ENCODE measurements at regions not wholly inside any gene's neighbourhood (a gene's known extent, or its start where the extent isn't known, plus 50 kb on each side); places are given as distances from the start of the nearest gene placed in this dataset.

GRCh38 chr13:29996316-29996715 is 145.9 kb upstream of the UBL3 start:
- no peak for DNase-seq (ENCODE audit: low spot score in 2 of 2, unreplicated experiment in 2 of 2)
- TF ChIP-seq CTCF (IDR thresholded peaks at IDR 0.05; ENCODE audit: unreplicated experiment): no peak
- no peak overlapping the region for H3K27ac Mint-ChIP-seq
- H3K4me3 Mint-ChIP-seq: no peak overlapping the region
- H3K36me3 Mint-ChIP-seq: no peaks in the 10 kb centered on the region
- H3K9me3 Mint-ChIP-seq: no peaks in the 10 kb centered on the region
- peaks cover 2% of the 10 kb centered on the region for H3K4me1 Mint-ChIP-seq
- H3K27me3 Mint-ChIP-seq (ENCODE audit: low read depth): no peaks in the 10 kb centered on the region

GRCh38 chr13:29994911-29995595 is 144.6 kb upstream of the UBL3 start:
- no peaks in the 10 kb centered on the region for H3K36me3 Mint-ChIP-seq
- peaks cover 2% of the 10 kb centered on the region for H3K4me1 Mint-ChIP-seq
- no peak overlapping the region for H3K27ac Mint-ChIP-seq
- TF ChIP-seq CTCF (IDR thresholded peaks at IDR 0.05; ENCODE audit: unreplicated experiment): no peak
- H3K4me3 Mint-ChIP-seq: no peak overlapping the region
- DNase-seq (ENCODE audit: low spot score in 2 of 2, unreplicated experiment in 2 of 2): no peak
- H3K27me3 Mint-ChIP-seq (ENCODE audit: low read depth): no peaks in the 10 kb centered on the region
- no peaks in the 10 kb centered on the region for H3K9me3 Mint-ChIP-seq

- DNase-seq (ENCODE audit: low spot score in 2 of 2, unreplicated experiment in 2 of 2): no peak
- Mint-ChIP-seq H3K4me3 (no peak overlapping the region), H3K4me1 (no peaks in the 10 kb centered on the region), H3K9me3 (no peaks in the 10 kb centered on the region), H3K27me3 (ENCODE audit: low read depth) (no peaks in the 10 kb centered on the region), H3K36me3 (no peaks in the 10 kb centered on the region), H3K27ac (no peak overlapping the region)
- TF ChIP-seq CTCF (IDR thresholded peaks at IDR 0.05; ENCODE audit: unreplicated experiment): no peak
These were observed 143.5 kb upstream of the UBL3 start for GRCh38 chr13:29993716-29994488.

GRCh38 chr13:29993196-29993595 is 142.8 kb upstream of the UBL3 start:
- DNase-seq (ENCODE audit: low spot score in 2 of 2, unreplicated experiment in 2 of 2): no peak
- no peak overlapping the region for H3K4me3 Mint-ChIP-seq
- H3K27ac Mint-ChIP-seq: no peak overlapping the region
- TF ChIP-seq CTCF (IDR thresholded peaks at IDR 0.05; ENCODE audit: unreplicated experiment): no peak
- peaks cover 3% of the 10 kb centered on the region for H3K9me3 Mint-ChIP-seq
- H3K36me3 Mint-ChIP-seq: no peaks in the 10 kb centered on the region
- no peaks in the 10 kb centered on the region for H3K27me3 Mint-ChIP-seq (ENCODE audit: low read depth)
- H3K4me1 Mint-ChIP-seq: no peaks in the 10 kb centered on the region

GRCh38 chr13:29991343-29991742 is 140.9 kb upstream of the UBL3 start:
- no peak overlapping the region for H3K4me3 Mint-ChIP-seq
- H3K36me3 Mint-ChIP-seq: peaks cover 3% of the 10 kb centered on the region
- no peak overlapping the region for H3K27ac Mint-ChIP-seq
- H3K27me3 Mint-ChIP-seq (ENCODE audit: low read depth): no peaks in the 10 kb centered on the region
- TF ChIP-seq CTCF (IDR thresholded peaks at IDR 0.05; ENCODE audit: unreplicated experiment): no peak
- no peaks in the 10 kb centered on the region for H3K4me1 Mint-ChIP-seq
- DNase-seq (ENCODE audit: low spot score in 2 of 2, unreplicated experiment in 2 of 2): no peak
- H3K9me3 Mint-ChIP-seq: peaks cover 19% of the 10 kb centered on the region
